Colonic mucosa (tissue), 4 donors: ENCODE measurements at regions not wholly inside any gene's neighbourhood (a gene's known extent, or its start where the extent isn't known, plus 50 kb on each side); places are given as distances from the start of the nearest gene placed in this dataset.
A peak's percentile ranks its signal among the peaks of the same experiment; 100 is the strongest.
"Not testable (repeated sequence)": the region's sequence is repeated elsewhere in the genome, so short reads cannot be mapped to it uniquely, and the experiment has no call there.

Experiments used
- DNase-seq: peaks from one replicate; pipeline ENCODE4 v3.0.0-alpha.2; 2020
- H3K27ac ChIP-seq: fragments of 200-600 bp; one replicate; pipeline ENCODE4 v1.8.0; 2021
- H3K27me3 ChIP-seq: fragments of 200-600 bp; one replicate; pipeline ENCODE4 v1.8.0; 2021
- H3K36me3 ChIP-seq: fragments of 200-600 bp; one replicate; pipeline ENCODE4 v1.8.0; 2021
- H3K4me1 ChIP-seq: fragments of 200-600 bp; one replicate; pipeline ENCODE4 v1.8.0; 2021; ENCODE audit warnings: mild to moderate bottlenecking
- H3K4me3 ChIP-seq: fragments of 200-600 bp; one replicate; pipeline ENCODE4 v1.8.0; 2021
- H3K9ac ChIP-seq, 2 donors: one replicate each; pipeline ENCODE4 v1.7.0; 2013; ENCODE audit warnings: control low read depth in 2 of 2, low read depth in 2 of 2, low read length in 2 of 2
- H3K9me3 ChIP-seq: fragments of 200-600 bp; one replicate; pipeline ENCODE4 v1.8.0; 2021
- CTCF ChIP-seq: fragments of 200-600 bp; IDR thresholded peaks from one replicate; pipeline ENCODE4 v1.8.0; 2022; ENCODE audit warnings: antibody characterized with exemption, mild to moderate bottlenecking
- intact Hi-C: fragments of 100-400 bp; cut with DNase I; formaldehyde crosslinking; loops from one replicate; pipeline ENCODE4 v1.14.1; 2022
- donor health status: healthy.
- donor health status: DM: no; HTN: no; CAD: no.
- donor health status: DM: no; HTN: no; CAD: no.

GRCh38 chr5:39532511-39532910 is 107.7 kb upstream of the DAB2 start:
- Histone ChIP-seq H3K4me1 (no peaks in the 10 kb centered on the region), H3K27ac (no peak overlapping the region), H3K9me3 (no peaks in the 10 kb centered on the region), H3K27me3 (no peaks in the 10 kb centered on the region), H3K36me3 (no peaks in the 10 kb centered on the region), H3K4me3 (no peak overlapping the region), H3K9ac (no peak overlapping the region)
- no peak for TF ChIP-seq CTCF
- DNase-seq: no peak
- intact Hi-C loops: no loop called here

GRCh38 chr5:39531306-39531705 is 106.5 kb upstream of the DAB2 start:
- intact Hi-C loops: no loop called here
- H3K4me1 ChIP-seq: no peaks in the 10 kb centered on the region
- no peak for DNase-seq
- no peak overlapping the region for H3K9ac ChIP-seq
- no peak overlapping the region for H3K4me3 ChIP-seq
- no peaks in the 10 kb centered on the region for H3K27me3 ChIP-seq
- TF ChIP-seq CTCF: no peak
- H3K36me3 ChIP-seq: no peaks in the 10 kb centered on the region
- H3K9me3 ChIP-seq: no peaks in the 10 kb centered on the region
- H3K27ac ChIP-seq: no peak overlapping the region

GRCh38 chr5:39526914-39527477 is 102.2 kb upstream of the DAB2 start:
- DNase-seq: peak; percentile 45
- intact Hi-C loops: no loop called here

GRCh38 chr5:39525781-39526180 is 101.0 kb upstream of the DAB2 start:
- intact Hi-C loops: not testable (repeated sequence)
- H3K27ac ChIP-seq: peak overlapping the region; percentile 71

More at GRCh38 chr5:39526914-39527477, 102.2 kb upstream of the DAB2 start:
- no peaks in the 10 kb centered on the region for H3K4me1 ChIP-seq
- no peaks in the 10 kb centered on the region for H3K9me3 ChIP-seq
- H3K9ac ChIP-seq: peak overlapping the region in 1 of 2 donors; percentile 43
- peak overlapping the region; percentile 71 for H3K27ac ChIP-seq
- H3K4me3 ChIP-seq: no peak overlapping the region
- no peaks in the 10 kb centered on the region for H3K36me3 ChIP-seq
- TF ChIP-seq CTCF: no peak
- H3K27me3 ChIP-seq: no peaks in the 10 kb centered on the region

GRCh38 chr5:39525271-39525670 is 100.5 kb upstream of the DAB2 start:
- no peak for TF ChIP-seq CTCF

More at GRCh38 chr5:39525781-39526180, 101.0 kb upstream of the DAB2 start:
- not testable (repeated sequence) for H3K27me3 ChIP-seq, DNase-seq, H3K9me3 ChIP-seq, H3K9ac ChIP-seq, H3K4me3 ChIP-seq, H3K36me3 ChIP-seq, H3K4me1 ChIP-seq

GRCh38 chr5:39523821-39524220 is 99.0 kb upstream of the DAB2 start:
- H3K4me1 ChIP-seq: no peaks in the 10 kb centered on the region
- TF ChIP-seq CTCF: no peak
- no peaks in the 10 kb centered on the region for H3K36me3 ChIP-seq
- no peaks in the 10 kb centered on the region for H3K9me3 ChIP-seq
- DNase-seq: no peak
- no peak overlapping the region for H3K9ac ChIP-seq
- no peak overlapping the region for H3K27ac ChIP-seq
- H3K27me3 ChIP-seq: no peaks in the 10 kb centered on the region
- no peak overlapping the region for H3K4me3 ChIP-seq
- intact Hi-C loops: no loop called here

More at GRCh38 chr5:39525271-39525670, 100.5 kb upstream of the DAB2 start:
- intact Hi-C loops: no loop called here
- Histone ChIP-seq H3K9me3 (no peaks in the 10 kb centered on the region), H3K4me3 (no peak overlapping the region), H3K9ac (no peak overlapping the region), H3K27ac (peak overlapping the region; percentile 15), H3K36me3 (no peaks in the 10 kb centered on the region), H3K4me1 (no peaks in the 10 kb centered on the region), H3K27me3 (no peaks in the 10 kb centered on the region)
- DNase-seq: no peak
